ENCODE measurements at regions not wholly inside any gene's neighbourhood (a gene's known extent, or its start where the extent isn't known, plus 50 kb on each side); places are given as distances from the start of the nearest gene placed in this dataset.

DNA sequence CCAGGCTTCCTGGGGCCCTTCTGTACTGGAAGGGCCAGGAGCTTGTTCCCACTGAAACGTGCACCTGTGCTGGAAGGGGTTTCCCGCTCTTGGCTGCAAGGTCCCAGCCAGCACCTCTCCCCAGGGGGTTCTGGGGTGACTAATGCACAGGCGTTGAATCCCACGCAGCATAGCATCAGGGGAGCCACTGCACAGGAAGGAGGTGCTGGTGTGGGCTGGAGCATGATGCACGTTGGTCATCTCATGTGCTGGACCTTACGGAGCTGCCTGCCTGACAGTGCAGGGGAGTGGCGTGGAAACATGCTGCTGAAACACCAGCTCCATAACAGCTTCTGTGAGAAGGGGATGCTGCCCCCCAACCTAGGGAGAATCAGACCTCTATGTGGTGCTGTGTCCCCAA lies 623.0 kb downstream of the AACS start:
- DNase-seq: no peak

DNA sequence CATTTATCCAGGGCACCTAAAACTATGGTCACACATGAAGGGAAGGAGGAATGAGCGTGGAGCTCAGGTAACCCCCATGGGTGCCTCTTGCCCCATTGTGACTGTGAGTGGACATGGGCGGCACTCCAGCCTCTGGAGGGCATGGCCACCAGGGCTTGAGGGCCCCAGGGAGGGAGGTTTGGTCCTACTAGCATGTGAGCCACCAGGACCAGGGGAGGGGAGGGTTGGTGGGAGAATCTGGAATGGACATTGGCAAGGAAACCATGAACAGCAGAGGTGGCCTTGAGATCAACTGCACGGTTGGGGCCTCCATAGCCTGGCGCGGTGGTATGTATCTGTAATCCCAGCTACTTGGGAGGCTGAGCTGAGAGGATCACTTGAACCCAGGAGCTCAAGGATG lies 623.6 kb downstream of the AACS start:
- no peak for DNase-seq

DNA sequence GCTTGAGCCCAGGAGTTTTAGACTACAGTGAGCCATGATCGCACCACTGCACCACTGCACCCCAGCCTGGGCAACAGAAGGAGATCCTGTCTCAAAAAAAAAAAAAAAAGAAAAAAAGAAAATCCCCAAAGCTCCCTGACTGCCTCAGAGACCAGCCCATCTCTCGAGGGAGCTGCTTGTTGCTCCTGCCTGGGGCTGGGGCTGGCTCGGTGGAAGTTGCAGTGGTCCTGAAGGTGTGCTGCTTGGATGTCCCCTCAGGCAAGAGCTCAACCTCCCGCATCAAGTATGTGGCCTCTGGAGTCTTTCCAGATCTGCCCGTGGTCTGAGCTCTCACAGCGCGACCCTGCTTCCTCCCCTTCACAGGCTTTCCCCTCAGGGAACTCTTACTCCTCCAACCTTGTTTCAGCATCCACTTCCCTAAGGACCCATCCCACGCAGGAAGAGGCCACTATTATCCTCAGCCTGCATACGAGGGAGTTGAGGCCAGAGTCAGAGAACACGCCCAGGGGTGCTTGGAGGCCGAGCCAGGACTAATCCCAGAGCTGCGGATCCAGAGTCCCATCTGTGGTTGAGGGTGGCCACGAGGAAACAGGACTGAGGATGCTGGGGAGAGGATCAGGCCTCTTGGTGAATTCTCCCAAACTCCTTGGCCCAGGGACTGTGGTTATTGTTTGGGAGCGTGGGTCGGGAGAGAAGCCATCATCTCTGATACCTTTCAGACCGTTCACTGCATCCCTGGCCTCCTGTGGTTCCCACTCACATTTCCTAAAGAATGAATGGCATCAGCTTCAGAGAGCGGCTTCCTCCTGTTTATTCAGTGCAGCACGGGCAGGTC lies 624.6 kb downstream of the AACS start:
- no peak for DNase-seq

DNA sequence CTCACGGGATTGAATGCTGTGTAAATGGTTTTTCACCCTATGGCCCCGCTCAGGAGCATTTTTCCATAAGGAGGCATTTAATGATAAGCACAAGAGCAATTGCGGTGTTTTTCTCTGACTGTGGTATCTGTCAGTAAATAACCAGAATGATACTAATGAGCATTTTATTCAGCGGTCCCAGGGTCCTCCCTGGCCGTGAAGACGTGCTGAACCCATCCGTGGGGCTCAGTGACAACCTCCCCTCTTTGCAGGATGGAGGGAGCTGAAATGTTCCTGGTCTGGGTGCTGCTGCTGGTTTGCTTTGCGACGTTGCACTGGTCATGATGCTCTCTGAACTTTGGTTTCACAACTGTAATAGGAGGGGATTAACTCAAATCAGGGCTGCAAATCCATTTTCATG lies 625.6 kb downstream of the AACS start:
- no peak for DNase-seq

DNA sequence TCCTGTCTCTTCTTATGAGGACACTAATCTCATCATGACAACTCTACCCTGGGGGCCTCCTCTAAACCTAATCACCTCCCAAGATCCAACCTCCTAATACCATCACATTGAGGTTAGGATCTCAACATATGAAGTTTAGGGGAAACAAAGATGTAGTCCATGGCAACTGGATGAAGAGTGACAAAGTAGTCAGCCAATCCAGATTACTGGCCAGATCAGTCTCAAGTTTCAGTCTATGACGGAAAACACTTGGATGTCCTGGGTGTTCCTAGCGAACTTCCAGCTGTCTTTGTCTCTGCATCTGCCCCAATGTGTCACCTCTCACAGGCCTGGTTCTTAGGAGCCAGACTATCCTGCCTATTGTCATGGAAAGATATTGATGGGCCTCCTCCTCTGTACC lies 630.8 kb downstream of the AACS start:
- DNase-seq: no peak

DNA sequence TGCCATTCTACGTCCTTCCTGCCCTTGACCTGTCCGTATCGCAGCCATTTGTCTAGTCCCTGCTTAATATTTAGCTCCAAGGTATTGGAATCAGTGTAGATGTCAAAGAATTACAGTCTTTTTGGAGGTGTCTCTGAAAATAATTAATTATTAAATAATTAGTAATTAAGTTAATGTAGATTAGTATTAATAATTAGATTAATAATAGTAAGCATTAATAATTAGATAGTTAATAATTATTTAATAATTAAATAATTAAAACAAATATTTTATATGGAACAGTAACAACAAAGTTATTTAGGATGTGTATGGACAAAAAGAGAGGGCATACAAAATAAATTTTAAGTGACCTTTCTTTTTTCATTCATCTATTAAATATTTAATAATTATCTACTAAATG lies 639.6 kb downstream of the AACS start:
- DNase-seq: no peak

DNA sequence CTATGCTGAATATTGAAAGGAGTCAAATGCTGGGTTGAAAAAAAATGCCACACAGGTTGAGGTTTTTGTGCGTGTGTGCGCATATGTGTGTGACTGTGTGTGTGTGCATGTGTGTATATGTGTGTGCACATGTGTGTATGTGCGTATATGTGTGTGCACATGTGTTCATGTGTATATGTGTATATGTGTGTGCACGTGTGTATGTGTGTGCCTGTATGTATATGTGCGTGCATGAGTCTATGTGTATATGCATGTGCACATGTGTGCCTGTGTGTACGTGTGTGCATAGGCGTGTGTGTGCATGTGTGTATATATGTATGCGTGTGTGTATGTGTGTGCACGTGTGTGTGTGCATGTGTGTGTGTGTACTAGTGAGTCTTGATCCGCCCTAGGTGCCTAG lies 655.7 kb downstream of the AACS start:
- no peak for DNase-seq

DNA sequence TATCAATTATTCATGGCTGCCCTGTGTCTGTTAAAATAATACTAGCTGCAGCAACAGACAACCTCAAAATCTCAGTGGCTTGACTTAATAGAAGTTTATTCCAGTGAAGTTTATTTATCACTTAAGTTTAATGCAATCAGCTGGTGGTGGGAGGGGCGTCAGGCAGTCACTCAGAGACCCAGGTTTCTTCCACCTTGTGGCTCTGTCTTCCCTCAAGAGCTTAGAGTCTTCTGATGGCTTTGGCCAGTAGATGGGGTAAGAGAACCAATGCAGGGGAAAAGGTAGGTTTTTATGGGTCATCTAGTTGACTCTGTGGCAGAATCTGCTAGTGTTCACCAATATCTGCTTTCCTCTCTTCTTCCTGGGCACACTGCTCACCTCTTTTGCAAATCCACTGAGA lies 668.9 kb downstream of the AACS start:
- DNase-seq: peak; percentile 4

DNA sequence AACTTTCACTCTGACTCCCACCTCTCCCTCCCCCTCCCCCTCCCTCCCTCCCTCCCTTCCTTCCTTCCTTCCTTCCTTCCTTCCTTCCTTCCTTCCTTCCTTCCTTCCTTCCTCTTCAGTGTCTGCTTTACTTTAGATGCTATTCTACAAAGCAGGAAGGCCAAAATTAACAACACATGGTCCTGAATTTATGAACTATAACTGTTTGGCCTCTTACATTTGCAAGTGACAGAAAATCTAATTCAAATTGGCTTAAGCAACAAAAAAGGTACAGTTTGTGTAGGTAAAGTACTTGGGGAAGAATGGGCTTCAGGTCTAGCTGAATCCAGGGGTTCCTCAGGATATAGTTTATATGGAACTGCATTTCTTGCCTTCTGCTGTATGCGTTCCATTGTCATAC lies 673.0 kb downstream of the AACS start:
- no peak for DNase-seq

DNA sequence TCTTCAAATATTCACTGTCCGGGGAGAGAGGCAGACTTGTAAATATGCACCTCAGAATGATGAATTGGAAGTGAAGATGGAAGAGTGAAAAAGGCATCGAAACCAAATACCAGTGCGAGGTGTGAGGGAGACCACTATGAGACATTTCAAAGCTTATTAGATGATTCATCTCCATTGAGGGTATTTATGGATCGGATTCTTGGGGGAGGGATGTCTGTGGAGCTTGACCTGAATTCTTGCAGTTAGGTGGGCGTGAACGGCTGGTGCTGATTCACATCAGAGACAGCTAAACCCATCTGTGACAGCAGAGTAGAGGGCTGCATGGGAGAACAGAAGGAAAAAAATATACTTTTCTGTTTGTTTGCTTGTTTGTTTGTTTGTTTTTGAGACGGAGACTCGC lies 677.2 kb downstream of the AACS start:
- DNase-seq: no peak

DNA sequence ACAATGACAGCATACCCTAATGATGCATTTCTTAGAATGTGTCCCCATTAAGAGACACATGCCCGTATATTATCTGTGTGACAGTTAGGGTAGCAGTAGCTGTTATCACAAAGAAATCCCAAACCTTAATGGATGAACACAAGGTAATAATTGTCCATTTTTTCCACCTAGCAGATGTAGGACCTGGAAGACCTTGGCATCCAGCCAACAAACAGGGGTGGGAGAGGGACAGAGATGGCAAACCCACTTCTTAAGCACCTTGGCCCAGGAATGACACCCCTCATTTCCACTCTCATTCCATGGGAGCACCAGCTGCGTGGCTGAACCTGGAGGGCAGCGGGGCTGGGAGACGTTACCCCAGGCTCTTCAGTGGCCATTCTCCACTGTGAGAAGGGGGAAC lies 679.0 kb downstream of the AACS start:
- DNase-seq: no peak

DNA sequence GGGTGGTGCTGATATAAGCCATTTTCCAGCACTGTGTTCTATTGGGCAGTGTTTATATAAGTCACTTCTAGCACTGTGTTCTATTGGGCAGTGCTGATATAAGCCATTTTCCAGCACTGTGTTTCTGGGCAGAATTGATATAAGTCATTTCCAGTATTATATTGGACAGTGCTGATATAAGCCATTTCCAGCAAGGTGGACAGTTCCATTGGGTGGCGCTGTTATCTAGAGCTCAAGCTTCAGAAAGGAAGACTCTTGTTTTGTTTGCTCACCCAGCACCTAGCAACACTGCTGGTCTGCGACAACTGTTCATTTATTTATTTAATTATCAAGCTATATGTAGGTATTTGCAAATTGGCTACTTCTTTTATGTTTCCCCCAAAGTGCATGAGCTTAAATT lies 690.3 kb downstream of the AACS start:
- DNase-seq: no peak

DNA sequence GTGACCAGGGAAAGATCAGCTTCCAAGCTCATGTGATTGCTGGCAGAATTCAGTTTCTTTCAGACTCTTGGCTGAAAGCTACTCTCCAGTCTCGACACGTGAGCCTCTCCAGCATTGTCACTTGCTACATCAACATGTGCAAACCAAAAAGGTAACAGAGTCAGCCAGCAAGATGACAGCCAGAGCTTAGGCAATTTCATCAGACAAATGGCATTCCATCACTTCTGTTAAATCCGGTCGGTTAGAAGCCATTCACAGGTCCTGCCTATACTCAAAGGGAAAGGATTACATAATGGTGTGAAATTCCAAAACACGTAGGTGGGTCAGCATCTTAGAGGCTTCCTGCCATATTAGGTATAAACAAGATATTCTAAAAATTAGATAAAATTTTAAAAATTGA lies 700.9 kb downstream of the AACS start:
- no peak for DNase-seq

DNA sequence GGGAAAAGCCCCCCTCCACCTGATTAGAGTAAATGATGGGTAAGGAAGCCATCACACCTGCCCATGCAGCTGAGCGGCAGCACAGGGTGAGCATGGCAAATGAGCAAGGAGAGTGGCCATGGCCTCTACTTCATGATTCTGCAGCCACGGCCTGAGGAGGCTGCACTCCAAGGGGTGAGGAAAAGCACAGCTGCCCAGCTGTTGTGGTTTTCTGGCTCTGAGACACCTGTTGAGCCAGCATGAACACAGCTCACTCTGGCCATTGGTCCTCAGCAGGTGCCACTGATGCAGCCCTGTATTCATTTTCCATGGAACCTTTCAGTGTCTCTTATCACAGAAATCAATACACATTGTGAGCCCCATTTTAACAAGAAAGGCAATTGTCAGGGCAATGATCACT lies 707.2 kb downstream of the AACS start:
- DNase-seq: no peak

DNA sequence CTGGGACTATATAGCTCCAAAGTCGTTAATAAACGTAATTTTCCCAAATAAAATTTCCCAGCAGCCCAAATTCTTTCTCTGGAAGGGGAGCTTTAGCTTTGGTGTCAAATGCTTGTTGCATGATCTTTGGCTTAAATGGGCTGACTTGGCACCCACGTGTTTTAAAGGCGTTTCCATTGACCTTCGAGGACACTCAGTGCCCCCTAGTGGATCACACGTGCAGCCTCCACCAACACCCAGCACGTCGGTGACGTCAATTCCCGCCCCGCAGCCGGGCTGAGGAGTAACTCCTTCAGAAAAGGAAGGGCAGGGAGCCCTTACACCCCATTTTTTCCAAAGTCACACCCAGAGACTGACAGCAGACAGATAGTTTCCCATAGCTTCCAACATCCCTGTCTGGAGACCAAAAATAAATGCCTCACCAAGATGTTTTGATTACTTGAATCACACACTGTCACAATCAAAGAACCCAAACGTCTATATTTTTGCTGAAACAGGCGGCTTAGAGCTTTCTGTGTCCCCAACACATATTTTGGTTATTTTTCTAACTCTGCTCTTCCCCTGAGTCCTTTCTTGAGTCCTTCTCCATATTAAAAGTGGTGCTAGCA lies 707.9 kb downstream of the AACS start:
- DNase-seq: peak; percentile 63

DNA sequence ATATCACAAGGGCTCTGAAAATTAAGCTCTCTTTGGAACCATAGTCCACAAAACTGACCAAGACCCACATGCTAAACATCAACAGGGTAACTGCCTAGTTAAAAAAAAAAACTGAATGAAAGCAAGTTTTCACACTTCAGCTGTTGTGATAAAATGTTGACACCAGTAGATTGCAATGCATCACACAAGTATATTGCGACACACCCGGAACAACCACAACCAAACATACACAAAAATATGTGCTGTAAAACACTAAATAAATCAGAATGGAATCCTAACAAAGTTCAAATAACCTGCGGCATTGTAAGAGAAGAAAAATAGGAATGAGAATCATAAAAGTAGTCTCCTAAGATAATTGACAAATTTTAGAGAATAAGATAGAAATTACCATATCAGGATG lies 710.3 kb downstream of the AACS start:
- DNase-seq: no peak

DNA sequence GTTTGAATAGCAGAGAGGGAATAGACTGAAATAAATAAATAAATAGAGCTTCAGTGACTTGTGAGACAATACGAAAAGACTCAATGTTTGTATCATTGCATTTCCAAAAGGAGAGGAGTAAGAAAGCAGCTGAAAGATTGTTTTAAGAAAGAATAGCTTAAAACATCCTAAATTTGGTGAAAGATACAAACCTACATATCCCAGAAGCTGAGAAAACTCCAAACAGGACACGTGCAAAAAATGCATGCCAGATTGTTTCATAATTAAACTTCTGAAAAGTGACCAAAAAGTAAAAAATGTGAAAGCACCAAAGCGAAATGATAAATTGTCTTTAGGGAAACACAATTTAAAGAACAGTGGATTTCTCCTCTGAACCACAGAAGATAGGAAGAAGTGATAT lies 711.0 kb downstream of the AACS start:
- DNase-seq: no peak

DNA sequence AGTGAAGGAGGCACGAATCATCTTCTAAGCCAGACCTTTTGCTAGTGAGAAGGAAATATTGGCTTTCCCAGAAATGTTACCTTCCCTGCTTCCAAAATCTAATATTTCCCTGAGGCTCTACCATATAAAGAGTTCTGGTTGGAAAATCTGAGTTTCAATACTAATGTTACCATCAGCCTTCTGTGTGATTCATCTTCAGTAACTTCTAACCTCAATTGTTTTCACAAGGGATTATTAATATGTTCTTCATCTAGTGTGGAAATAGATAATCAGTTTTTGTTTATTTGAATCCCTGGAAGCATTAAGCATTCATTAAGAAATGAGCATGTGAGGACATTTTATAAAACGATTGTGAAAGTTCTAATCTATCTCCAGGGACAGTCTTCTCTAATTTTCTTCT lies 720.9 kb downstream of the AACS start:
- DNase-seq: no peak

DNA sequence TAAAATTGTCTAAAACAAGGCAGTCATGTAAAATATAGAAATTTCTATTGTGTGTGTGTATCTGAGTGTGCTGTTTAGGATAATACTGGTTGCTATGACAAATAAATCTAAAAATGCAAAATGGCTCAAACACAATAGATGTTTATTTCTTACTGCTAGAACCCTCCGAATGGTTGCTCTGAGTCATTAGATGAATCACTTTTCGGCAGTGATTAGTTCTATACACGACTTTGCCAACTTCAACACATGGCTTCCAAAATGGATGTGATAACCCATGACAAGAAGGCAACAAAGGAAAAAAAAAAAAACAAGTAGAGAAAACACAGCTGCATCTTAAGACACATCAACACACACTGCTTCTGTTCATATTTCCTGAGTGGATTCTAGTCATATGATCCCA lies 729.2 kb downstream of the AACS start:
- no peak for DNase-seq

DNA sequence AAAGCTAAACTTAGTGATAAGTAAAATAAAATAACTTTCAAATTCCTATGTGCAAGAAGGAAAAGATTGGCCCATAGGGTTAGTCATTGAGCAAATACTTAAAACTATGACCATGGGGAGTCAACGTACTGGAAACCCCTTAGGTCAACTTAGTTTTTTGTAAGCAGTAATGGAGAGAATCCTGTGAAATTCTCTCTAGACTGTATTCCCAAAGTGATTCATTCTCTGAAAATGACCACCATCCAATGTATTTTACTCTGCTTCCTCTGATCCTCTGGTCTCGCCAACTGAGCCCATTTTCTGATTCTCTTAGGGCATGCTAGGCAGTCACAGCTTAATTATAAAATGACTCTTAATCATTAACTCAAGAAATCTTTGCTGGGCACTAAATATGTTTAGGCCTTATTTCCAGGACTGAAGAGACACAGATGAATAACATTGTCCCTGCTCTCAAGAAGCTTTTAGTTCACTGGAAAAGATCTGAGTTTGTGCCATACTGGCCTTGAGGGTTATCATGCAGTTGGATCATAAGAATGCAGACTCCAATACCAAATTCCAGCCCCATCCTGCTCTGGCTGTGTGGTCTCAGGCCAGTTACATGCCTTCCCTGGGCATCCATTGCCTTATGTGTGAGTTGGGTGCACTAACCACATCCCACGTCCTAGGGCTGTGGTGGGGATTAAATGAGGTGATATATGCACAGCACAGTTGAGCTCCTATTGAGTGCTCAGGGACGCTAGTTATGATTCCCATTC lies 732.4 kb downstream of the AACS start:
- no peak for DNase-seq

DNA sequence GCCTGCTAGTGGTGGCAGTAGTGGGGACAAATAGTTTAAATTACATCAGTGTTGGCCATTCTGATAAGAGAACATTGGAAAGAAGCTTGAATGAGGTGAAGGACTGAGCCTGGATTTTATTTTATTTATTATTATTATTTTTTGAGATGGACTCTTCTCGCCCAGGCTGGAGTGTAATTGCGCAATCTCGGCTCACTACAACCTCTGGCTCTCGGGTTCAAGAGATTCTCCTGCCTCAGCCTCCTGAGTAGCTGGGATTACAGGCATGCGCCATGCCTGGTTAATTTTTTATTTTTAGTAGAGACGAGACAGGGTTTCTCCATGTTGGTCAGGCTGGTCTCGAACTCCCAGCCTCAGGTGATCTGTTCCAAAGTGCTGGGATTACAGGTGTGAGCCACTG lies 739.4 kb downstream of the AACS start:
- no peak for DNase-seq

DNA sequence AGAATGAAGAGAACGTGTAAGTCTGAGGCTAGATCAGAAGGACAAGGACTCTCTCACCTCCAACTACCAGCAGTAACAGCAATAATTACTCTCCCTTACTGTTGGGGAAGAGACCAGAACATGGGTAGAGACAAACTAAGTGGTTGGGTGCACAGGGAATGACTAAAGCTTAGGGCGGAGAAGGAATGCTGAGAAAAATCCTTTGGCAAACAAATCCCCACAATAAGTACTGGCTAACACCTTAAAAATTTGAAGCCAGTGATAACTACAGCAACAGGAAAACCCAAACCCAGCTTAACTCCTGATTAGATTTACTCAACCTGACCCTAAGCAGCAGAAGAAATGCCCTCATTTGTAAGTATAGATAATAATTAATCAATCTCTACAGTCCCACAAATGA lies 759.0 kb downstream of the AACS start:
- no peak for DNase-seq

DNA sequence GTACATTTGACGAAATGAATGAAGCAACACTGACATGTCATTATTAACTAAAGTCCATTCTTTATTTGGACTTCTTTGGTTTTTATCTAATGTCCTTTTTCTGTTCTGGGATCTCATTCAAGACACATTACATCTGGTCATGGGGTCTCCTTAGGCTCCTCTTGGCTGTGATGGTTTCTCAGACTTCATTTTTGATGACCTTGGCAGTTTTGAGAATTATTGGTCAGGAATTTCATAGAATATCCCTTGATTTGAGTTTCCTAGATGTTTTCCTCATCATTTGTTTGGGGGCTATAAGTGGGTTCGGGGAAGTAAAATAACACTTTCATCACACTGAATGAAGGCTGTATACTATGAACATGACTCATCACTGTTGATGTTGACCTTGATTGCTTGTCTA lies 770.6 kb downstream of the AACS start:
- DNase-seq: no peak

DNA sequence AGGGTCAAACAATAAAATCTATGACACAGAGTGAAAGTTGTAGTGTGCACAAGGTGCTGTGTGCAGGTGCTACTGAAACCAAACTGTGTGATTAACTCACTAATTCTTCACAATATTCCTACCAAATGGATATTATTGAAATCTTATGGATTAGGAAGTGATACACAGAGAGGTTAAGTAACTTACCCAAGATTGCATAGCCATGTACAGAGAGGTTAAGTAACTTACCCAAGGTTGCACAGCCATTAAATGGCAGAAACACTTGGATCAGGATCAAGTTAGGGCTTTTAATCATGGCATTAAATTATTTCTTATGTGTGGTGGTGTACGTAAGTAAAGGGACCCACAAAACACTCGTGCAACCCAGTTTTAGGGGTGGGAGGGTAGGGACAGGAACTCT lies 771.4 kb downstream of the AACS start:
- no peak for DNase-seq
